HG02623 (cell line): ENCODE measurements at regions not wholly inside any gene's neighbourhood (a gene's known extent, or its start where the extent isn't known, plus 50 kb on each side); places are given as distances from the start of the nearest gene placed in this dataset.

Experiments used
- ATAC-seq: cut with Tn5 transposase; IDR thresholded peaks from one replicate; pipeline ENCODE4 v1.9.1; 2021; ENCODE audit warnings: moderate library complexity; ENCODE audit not compliant: unreplicated experiment

GRCh38 chr2:175574069-175574468, 392.6 kb upstream of the ATP5MC3 start:
- no peak for ATAC-seq

GRCh38 chr2:175571078-175571653, 389.7 kb upstream of the ATP5MC3 start:
- no peak for ATAC-seq

- no peak for ATAC-seq
These were observed 386.7 kb upstream of the ATP5MC3 start for GRCh38 chr2:175568109-175568730.

GRCh38 chr2:175567435-175568061, 386.0 kb upstream of the ATP5MC3 start:
- no peak for ATAC-seq

GRCh38 chr2:175560521-175561169, 379.1 kb upstream of the ATP5MC3 start:
- ATAC-seq = no peak

- ATAC-seq = no peak
These were observed 378.1 kb upstream of the ATP5MC3 start for GRCh38 chr2:175559613-175560012.

- no peak for ATAC-seq
These were observed 376.4 kb upstream of the ATP5MC3 start for GRCh38 chr2:175557810-175558377.

GRCh38 chr2:175553910-175554309, 372.4 kb upstream of the ATP5MC3 start:
- no peak for ATAC-seq

GRCh38 chr2:175552902-175553301, 371.4 kb upstream of the ATP5MC3 start:
- no peak for ATAC-seq

GRCh38 chr2:175540421-175540820, 358.9 kb upstream of the ATP5MC3 start:
- no peak for ATAC-seq

GRCh38 chr2:175539122-175539521, 357.6 kb upstream of the ATP5MC3 start:
- no peak for ATAC-seq

GRCh38 chr2:175536059-175536458, 354.5 kb upstream of the ATP5MC3 start:
- ATAC-seq = no peak

- no peak for ATAC-seq
These were observed 354.1 kb upstream of the ATP5MC3 start for GRCh38 chr2:175535631-175536030.

GRCh38 chr2:175525975-175526374, 344.5 kb upstream of the ATP5MC3 start:
- no peak for ATAC-seq

GRCh38 chr2:175523001-175523400, 341.5 kb upstream of the ATP5MC3 start:
- no peak for ATAC-seq

- ATAC-seq = no peak
These were observed 336.7 kb upstream of the ATP5MC3 start for GRCh38 chr2:175518206-175518605.

- ATAC-seq = no peak
These were observed 335.0 kb upstream of the ATP5MC3 start for GRCh38 chr2:175516555-175516954.

- ATAC-seq = no peak
These were observed 318.7 kb upstream of the ATP5MC3 start for GRCh38 chr2:175500255-175500654.

- no peak for ATAC-seq
These were observed 308.9 kb upstream of the ATP5MC3 start for GRCh38 chr2:175490360-175490791.

GRCh38 chr2:175478096-175478768, 296.7 kb upstream of the ATP5MC3 start:
- ATAC-seq = no peak

GRCh38 chr2:175476948-175477347, 295.4 kb upstream of the ATP5MC3 start:
- no peak for ATAC-seq
